Neuronal stem cell (in vitro differentiated cells): ENCODE measurements at regions not wholly inside any gene's neighbourhood (a gene's known extent, or its start where the extent isn't known, plus 50 kb on each side); places are given as distances from the start of the nearest gene placed in this dataset.

Experiments used
- DNase-seq: peaks from one replicate; pipeline ENCODE4 v3.0.0-alpha.2; 2013; ENCODE audit warnings: low spot score
- H2AFZ ChIP-seq: one replicate; pipeline ENCODE4 v1.6.1; 2013; ENCODE audit warnings: mild to moderate bottlenecking, low read length, inconsistent platforms
- H2AK5ac ChIP-seq: 2 replicates; pipeline ENCODE4 v1.6.1; 2013; ENCODE audit warnings: low read depth, mild to moderate bottlenecking, inconsistent platforms, low read length, moderate library complexity, mixed read lengths
- H2BK120ac ChIP-seq: 2 replicates; pipeline ENCODE4 v1.6.1; 2013; ENCODE audit warnings: low read depth, mild to moderate bottlenecking, inconsistent platforms, low read length, moderate library complexity, mixed read lengths
- H2BK12ac ChIP-seq: one replicate; pipeline ENCODE4 v1.6.1; 2013; ENCODE audit warnings: low read length, inconsistent platforms
- H2BK15ac ChIP-seq: 2 replicates; pipeline ENCODE4 v1.6.1; 2013; ENCODE audit warnings: mild to moderate bottlenecking, low read length, inconsistent platforms, mixed read lengths
- H2BK5ac ChIP-seq: one replicate; pipeline ENCODE4 v1.6.1; 2013; ENCODE audit warnings: inconsistent platforms, mild to moderate bottlenecking, low read length, moderate library complexity
- H3K14ac ChIP-seq: one replicate; pipeline ENCODE4 v1.6.1; 2013; ENCODE audit warnings: low read length, inconsistent platforms
- H3K18ac ChIP-seq: 2 replicates; pipeline ENCODE4 v1.6.1; 2013; ENCODE audit warnings: low read length, inconsistent platforms
- H3K23ac ChIP-seq: 2 replicates; pipeline ENCODE4 v1.6.1; 2013; ENCODE audit warnings: low read depth, mild to moderate bottlenecking, mixed read lengths, low read length, inconsistent platforms; ENCODE audit not compliant: poor library complexity
- H3K27ac ChIP-seq: replicated peaks from 3 replicates; pipeline ENCODE4 v1.5.1; 2013; ENCODE audit warnings: low read length, inconsistent platforms
- H3K27me3 ChIP-seq, 3 experiments: 2 replicates each; pipeline ENCODE4 v1.6.1; 2013; ENCODE audit warnings: low read length in 3 of 3, mild to moderate bottlenecking in 2 of 3, inconsistent platforms in 1 of 3, low read depth in 1 of 3, mixed read lengths in 1 of 3, moderate library complexity in 1 of 3; ENCODE audit not compliant: control insufficient read depth in 3 of 3, insufficient read depth in 3 of 3
- H3K36me3 ChIP-seq, 2 donors: replicated peaks in 1 of 2; 2 replicates each; pipeline ENCODE4 v1.6.1; 2013; ENCODE audit warnings: low read length in 2 of 2; ENCODE audit not compliant: control insufficient read depth in 2 of 2, insufficient read depth in 2 of 2
- H3K4ac ChIP-seq: 2 replicates; pipeline ENCODE4 v1.6.1; 2013; ENCODE audit warnings: inconsistent platforms, mild to moderate bottlenecking, low read length, moderate library complexity
- H3K4me1 ChIP-seq, 2 donors: 1 replicate in 1 of 2; 2 replicates in 1 of 2; pipeline ENCODE4 v1.6.1; 2013; ENCODE audit warnings: low read length in 2 of 2, low read depth in 1 of 2; ENCODE audit not compliant: control insufficient read depth in 2 of 2, insufficient read depth in 1 of 2
- H3K4me2 ChIP-seq: one replicate; pipeline ENCODE4 v1.6.1; 2013; ENCODE audit warnings: mild to moderate bottlenecking, low read length, inconsistent platforms; ENCODE audit not compliant: insufficient read depth, poor library complexity, severe bottlenecking
- H3K4me3 ChIP-seq, 2 donors: 2 replicates each; pipeline ENCODE4 v1.5.1; 2013; ENCODE audit warnings: low read length in 2 of 2, mild to moderate bottlenecking in 2 of 2, inconsistent platforms in 1 of 2, moderate library complexity in 1 of 2
- H3K79me1 ChIP-seq: one replicate; pipeline ENCODE4 v1.6.1; 2013; ENCODE audit warnings: low read depth, mild to moderate bottlenecking, inconsistent platforms, low read length, moderate library complexity
- H3K9ac ChIP-seq: one replicate; pipeline ENCODE4 v1.6.1; 2013; ENCODE audit warnings: mild to moderate bottlenecking, low read depth, low read length, inconsistent platforms; ENCODE audit not compliant: poor library complexity
- H3K9me3 ChIP-seq, 2 donors: replicated peaks in 1 of 2; 2 replicates each; pipeline versions ENCODE3 to v1.6.1; 2013; ENCODE audit warnings: low read length in 2 of 2, mild to moderate bottlenecking in 2 of 2, inconsistent platforms in 1 of 2, low read depth in 1 of 2, mixed read lengths in 1 of 2, moderate library complexity in 1 of 2; ENCODE audit not compliant: control insufficient read depth in 2 of 2, insufficient read depth in 1 of 2
- H4K8ac ChIP-seq: one replicate; pipeline ENCODE4 v1.6.1; 2013; ENCODE audit warnings: low read depth, mild to moderate bottlenecking, inconsistent platforms, low read length, moderate library complexity
- H4K91ac ChIP-seq: one replicate; pipeline ENCODE4 v1.6.1; 2013; ENCODE audit warnings: low read length, low read depth, mild to moderate bottlenecking, inconsistent platforms; ENCODE audit not compliant: poor library complexity
- WGBS, 2 donors: extraction: QIAGEN DNeasy Blood & Tissue Kit; methylation state at CpG; one replicate each; pipeline ENCODE4 v1.1.7; 2013; ENCODE audit warnings: missing lambda C conversion rate in 2 of 2, mixed read lengths in 1 of 2; ENCODE audit not compliant: insufficient read length in 2 of 2, insufficient replicate concordance in 1 of 2; ENCODE audit errors: extremely low coverage in 2 of 2; 5-methylcytosine and 5-hydroxymethylcytosine counted together

GRCh38 chr6:50959081-50959641 lies 140.5 kb downstream of the TFAP2B start:
- H4K8ac ChIP-seq: no peak overlapping the region
- no peak overlapping the region for H2AFZ ChIP-seq
- no peak overlapping the region for H2BK5ac ChIP-seq
- no peaks in the 10 kb centered on the region for H3K27me3 ChIP-seq
- H3K4me2 ChIP-seq: no peak overlapping the region
- H3K36me3 ChIP-seq: no peaks in the 10 kb centered on the region
- no peak for DNase-seq
- no peak overlapping the region for H3K27ac ChIP-seq
- H2BK12ac ChIP-seq: no peak overlapping the region
- H3K4ac ChIP-seq: no peak overlapping the region
- H3K9me3 ChIP-seq: no peaks in the 10 kb centered on the region
- no peak overlapping the region for H3K14ac ChIP-seq
- H3K4me1 ChIP-seq: no peaks in the 10 kb centered on the region
- no peak overlapping the region for H3K23ac ChIP-seq
- no CpG with 5 or more reads among the region's 4 CpGs for WGBS, 2 donors
- H4K91ac ChIP-seq: no peak overlapping the region
- no peak overlapping the region for H3K4me3 ChIP-seq
- no peak overlapping the region for H2BK120ac ChIP-seq
- no peak overlapping the region for H3K18ac ChIP-seq
- no peak overlapping the region for H3K9ac ChIP-seq
- no peak overlapping the region for H2AK5ac ChIP-seq
- H2BK15ac ChIP-seq: no peak overlapping the region
- H3K79me1 ChIP-seq: no peaks in the 10 kb centered on the region

GRCh38 chr6:50961611-50962010 lies 142.9 kb downstream of the TFAP2B start:
- Histone ChIP-seq H2BK120ac (no peak overlapping the region), H3K27ac (no peak overlapping the region), H3K9ac (no peak overlapping the region), H2BK5ac (no peak overlapping the region), H3K4me3 (no peak overlapping the region), H3K23ac (no peak overlapping the region), H4K91ac (no peak overlapping the region), H2BK15ac (no peak overlapping the region), H3K79me1 (no peaks in the 10 kb centered on the region), H3K4ac (no peak overlapping the region), H3K9me3 (no peaks in the 10 kb centered on the region), H3K36me3 (no peaks in the 10 kb centered on the region), H2AFZ (no peak overlapping the region), H3K4me2 (no peak overlapping the region), H3K18ac (no peak overlapping the region), H3K27me3 (no peaks in the 10 kb centered on the region), H4K8ac (no peak overlapping the region), H3K14ac (no peak overlapping the region), H2AK5ac (no peak overlapping the region), H2BK12ac (no peak overlapping the region), H3K4me1 (no peaks in the 10 kb centered on the region)
- no peak for DNase-seq

GRCh38 chr6:50962213-50962759 lies 143.6 kb downstream of the TFAP2B start:
- Histone ChIP-seq H3K4me1 (no peaks in the 10 kb centered on the region), H4K8ac (no peak overlapping the region), H3K27me3 (no peaks in the 10 kb centered on the region), H3K18ac (no peak overlapping the region), H3K79me1 (no peaks in the 10 kb centered on the region), H3K23ac (no peak overlapping the region), H3K36me3 (no peaks in the 10 kb centered on the region), H2AK5ac (no peak overlapping the region), H3K4me2 (no peak overlapping the region), H2AFZ (no peak overlapping the region), H2BK5ac (no peak overlapping the region), H3K9me3 (no peaks in the 10 kb centered on the region), H3K14ac (no peak overlapping the region), H3K4ac (no peak overlapping the region), H3K4me3 (no peak overlapping the region), H2BK15ac (no peak overlapping the region), H3K27ac (no peak overlapping the region), H4K91ac (no peak overlapping the region), H2BK120ac (no peak overlapping the region), H2BK12ac (no peak overlapping the region), H3K9ac (no peak overlapping the region)
- DNase-seq: no peak

- Histone ChIP-seq H3K27me3 (no peaks in the 10 kb centered on the region), H2BK12ac (no peak overlapping the region), H4K8ac (no peak overlapping the region), H3K4ac (no peak overlapping the region), H2AK5ac (no peak overlapping the region), H3K4me2 (no peak overlapping the region), H3K9ac (no peak overlapping the region), H3K9me3 (no peaks in the 10 kb centered on the region), H3K4me3 (no peak overlapping the region), H3K36me3 (no peaks in the 10 kb centered on the region), H3K27ac (no peak overlapping the region), H2BK120ac (no peak overlapping the region), H4K91ac (no peak overlapping the region), H3K79me1 (no peaks in the 10 kb centered on the region), H2BK5ac (no peak overlapping the region), H3K23ac (no peak overlapping the region), H3K14ac (no peak overlapping the region), H2BK15ac (no peak overlapping the region), H3K18ac (no peak overlapping the region), H3K4me1 (no peaks in the 10 kb centered on the region), H2AFZ (no peak overlapping the region)
- no CpG with 5 or more reads among the region's 6 CpGs for WGBS, 2 donors
- DNase-seq: no peak
Measured at GRCh38 chr6:50963952-50964351, 145.3 kb downstream of the TFAP2B start.
